Epithelial cell of esophagus (primary cell): ENCODE measurements at regions not wholly inside any gene's neighbourhood (a gene's known extent, or its start where the extent isn't known, plus 50 kb on each side); places are given as distances from the start of the nearest gene placed in this dataset.
A peak's percentile ranks its signal among the peaks of the same experiment; 100 is the strongest.

ENCODE experiments used
- DNase-seq: peaks from one replicate; pipeline ENCODE4 v3.0.0; 2010; ENCODE audit warnings: low read depth
- H3K4me3 ChIP-seq: 2 replicates; pipeline ENCODE4 v1.5.1; 2011; ENCODE audit warnings: mild to moderate bottlenecking, low read length, control low read depth
- CTCF ChIP-seq: IDR thresholded peaks from 2 replicates; pipeline ENCODE4 v1.5.1; 2011; ENCODE audit warnings: low read depth, mild to moderate bottlenecking, low read length, control low read depth, inconsistent platforms; ENCODE audit not compliant: insufficient read depth; ENCODE audit errors: missing control alignments

DNA sequence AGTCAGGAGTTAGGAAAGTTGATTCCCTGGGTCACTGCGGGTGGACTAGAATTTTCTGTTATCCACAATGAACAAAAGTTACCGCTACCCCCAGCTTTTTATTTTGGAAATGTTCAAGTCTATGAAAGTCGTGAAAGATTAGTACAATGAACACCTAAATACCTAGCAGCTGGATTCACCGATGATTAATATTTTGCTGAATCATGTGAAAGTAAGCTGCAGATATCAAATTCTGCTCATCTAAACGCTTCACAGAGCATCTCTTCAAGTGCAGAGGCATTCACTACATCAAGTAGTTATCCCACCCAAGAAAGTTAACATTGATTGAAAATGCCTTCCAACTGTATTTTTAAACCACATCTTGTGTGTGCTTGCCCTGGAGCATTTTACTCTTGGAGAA lies 729.0 kb upstream of the NR2F2 start:
- DNase-seq, result no peak
- TF ChIP-seq CTCF, result no peak
- no peak overlapping the region for H3K4me3 ChIP-seq

- no peak overlapping the region for H3K4me3 ChIP-seq
- DNase-seq, result no peak
- no peak for TF ChIP-seq CTCF
These were observed 726.7 kb upstream of the NR2F2 start for GRCh38 chr15:95603802-95604201.

DNA sequence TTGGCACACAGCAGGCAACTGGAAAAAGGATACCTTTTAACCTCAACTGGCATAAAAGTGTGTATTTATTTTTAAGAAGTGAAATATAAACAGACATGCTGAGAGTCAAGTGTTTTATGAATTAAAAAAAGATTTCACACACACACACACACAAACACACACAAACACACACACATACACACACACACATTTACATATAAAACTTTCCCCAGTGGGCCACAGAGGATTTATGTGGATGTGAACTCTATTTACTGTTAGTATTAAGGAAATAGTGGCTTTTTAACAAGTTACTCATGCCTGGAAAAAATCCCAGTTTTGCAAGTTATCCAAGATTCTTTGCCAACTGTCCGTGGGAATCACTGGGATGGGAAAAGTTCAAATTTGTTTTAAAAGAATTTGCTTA lies 725.9 kb upstream of the NR2F2 start:
- no peak overlapping the region for H3K4me3 ChIP-seq
- no peak for TF ChIP-seq CTCF
- DNase-seq, result peak; percentile 35

DNA sequence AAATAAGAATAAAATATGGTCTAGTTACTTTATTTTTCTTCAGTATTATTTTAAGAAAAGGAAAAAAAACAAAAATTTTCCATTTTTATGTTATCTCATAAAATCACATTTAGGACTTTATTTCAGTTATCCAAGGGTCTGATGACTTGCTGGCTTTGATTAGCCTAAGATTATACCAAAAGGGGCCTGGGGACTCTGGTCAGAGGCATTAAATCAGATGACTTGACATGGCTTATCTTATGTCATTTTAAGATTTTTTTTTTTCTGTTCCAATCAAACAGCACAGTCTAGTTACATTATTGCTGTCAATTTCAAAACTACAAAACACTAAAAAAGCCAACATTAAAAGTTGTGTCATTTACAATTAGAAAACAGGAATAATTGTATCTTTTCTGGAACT lies 725.4 kb upstream of the NR2F2 start:
- TF ChIP-seq CTCF, result no peak
- no peak for DNase-seq

DNA sequence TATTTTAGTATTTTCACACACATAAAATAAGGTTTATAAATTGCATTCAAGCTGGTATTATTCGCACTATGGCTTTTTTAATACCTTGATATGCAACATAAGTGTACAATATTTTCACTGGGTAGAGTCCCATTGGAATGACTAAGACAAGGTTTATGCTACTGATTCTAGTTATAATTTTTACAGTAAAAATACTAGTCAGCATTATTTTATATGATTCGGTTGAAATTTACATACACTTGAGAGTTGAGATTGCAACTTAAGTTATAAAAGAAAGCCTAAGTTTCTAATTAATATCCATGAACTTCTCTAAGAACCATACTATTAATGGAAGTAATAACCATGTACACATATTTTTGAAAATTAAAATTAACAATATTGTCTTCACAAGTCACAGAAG lies 723.9 kb upstream of the NR2F2 start:
- no peak for TF ChIP-seq CTCF
- no peak for DNase-seq
- H3K4me3 ChIP-seq, result no peak overlapping the region

More for the DNA sequence above, 725.4 kb upstream of the NR2F2 start:
- H3K4me3 ChIP-seq, result no peak overlapping the region

- TF ChIP-seq CTCF, result no peak
- DNase-seq, result no peak
- H3K4me3 ChIP-seq, result no peak overlapping the region
These were observed 722.1 kb upstream of the NR2F2 start for GRCh38 chr15:95608371-95608770.

DNA sequence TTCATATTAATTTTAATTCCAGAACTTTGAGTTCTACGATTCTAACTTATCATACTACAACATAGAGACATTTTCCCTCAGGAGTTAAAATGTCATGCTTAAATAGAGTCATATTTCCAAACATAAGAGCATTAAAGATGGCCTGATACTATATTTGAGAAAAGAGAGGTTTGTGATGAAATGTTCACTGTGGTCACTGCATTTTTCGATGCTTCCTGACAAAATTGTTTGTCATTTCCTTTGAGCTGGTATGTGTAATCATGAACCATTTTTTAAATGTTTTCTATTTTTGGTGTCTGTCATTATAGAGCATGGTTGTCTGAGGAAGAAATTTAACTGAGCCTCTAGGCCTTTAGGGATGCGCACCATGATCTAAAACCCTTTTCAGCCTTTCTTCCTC lies 721.4 kb upstream of the NR2F2 start:
- TF ChIP-seq CTCF, result no peak

More for the DNA sequence above, 721.4 kb upstream of the NR2F2 start:
- DNase-seq, result no peak
- no peak overlapping the region for H3K4me3 ChIP-seq
